ENCODE measurements at regions not wholly inside any gene's neighbourhood (a gene's known extent, or its start where the extent isn't known, plus 50 kb on each side); places are given as distances from the start of the nearest gene placed in this dataset.

DNA sequence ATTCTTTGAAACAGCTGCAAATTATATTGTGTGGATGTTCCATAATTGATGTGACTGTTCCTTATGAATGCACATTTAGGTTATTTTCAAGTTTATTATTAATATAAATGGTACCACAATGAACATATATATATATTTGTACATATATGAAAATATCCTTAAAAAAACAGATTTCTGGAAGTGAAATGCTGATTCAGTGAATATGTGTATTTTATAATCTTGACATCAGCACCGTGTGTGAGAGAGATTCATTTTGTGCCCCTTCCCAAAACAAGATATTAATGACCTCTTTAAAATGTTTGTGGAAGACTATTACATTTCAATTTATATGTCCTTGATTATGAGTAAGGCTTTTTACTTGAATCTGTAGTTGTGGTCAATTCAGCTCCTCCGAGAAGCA lies 75.7 kb upstream of the PTPRT start:
- H3K27me3 ChIP-seq (ENCODE audit: control insufficient read depth in 1 of 2, insufficient read depth in 2 of 2, low read length in 1 of 2) = no peaks in the 10 kb centered on the region
- WGBS, 2 donors = 30 to 35% methylated on average over 2 of the region's 2 CpGs
- H3K27ac ChIP-seq (ENCODE audit: low read depth in 1 of 2, low read length in 2 of 2) = no peak overlapping the region
- H3K36me3 ChIP-seq (ENCODE audit: control insufficient read depth in 1 of 2, insufficient read depth in 2 of 2, low read length in 1 of 2) = no peaks in the 10 kb centered on the region
- no peak for ATAC-seq (ENCODE audit: low FRiP score)
- no peak for DNase-seq
- intact Hi-C loops (cut with DNase I) = no loop called here
- H3K9me3 ChIP-seq (ENCODE audit: control insufficient read depth, low read length) = no peaks in the 10 kb centered on the region
- H3K4me1 ChIP-seq (ENCODE audit: control insufficient read depth in 1 of 2, insufficient read depth in 2 of 2, low read length in 2 of 2) = no peaks in the 10 kb centered on the region
- no peak overlapping the region for H3K4me3 ChIP-seq (ENCODE audit: low read length in 2 of 2)

DNA sequence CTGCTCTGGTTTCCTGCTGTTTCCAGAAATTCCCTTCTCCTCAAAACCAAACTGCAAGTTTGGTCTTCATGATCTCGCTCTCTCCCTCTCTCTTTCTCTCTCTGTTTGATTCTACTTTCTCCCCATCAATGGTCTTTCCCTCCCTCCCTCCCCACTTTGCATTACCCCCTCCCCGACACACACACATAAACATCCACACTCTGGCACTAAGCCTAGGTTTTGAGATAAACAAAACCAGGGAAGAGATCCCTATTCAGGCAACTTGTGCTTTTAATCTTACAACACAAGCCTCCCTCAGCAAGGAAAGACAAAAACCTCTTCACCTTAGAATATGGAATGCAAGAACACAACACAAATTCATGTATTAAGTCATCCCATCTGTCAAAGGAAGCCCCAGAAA lies 73.5 kb upstream of the PTPRT start:
- ATAC-seq (ENCODE audit: low FRiP score) (no peak), DNase-seq (no peak)
- Histone ChIP-seq H3K9me3 (ENCODE audit: control insufficient read depth, low read length) (no peaks in the 10 kb centered on the region), H3K27ac (ENCODE audit: low read depth in 1 of 2, low read length in 2 of 2) (no peak overlapping the region), H3K36me3 (ENCODE audit: control insufficient read depth in 1 of 2, insufficient read depth in 2 of 2, low read length in 1 of 2) (no peaks in the 10 kb centered on the region), H3K4me1 (ENCODE audit: control insufficient read depth in 1 of 2, insufficient read depth in 2 of 2, low read length in 2 of 2) (no peaks in the 10 kb centered on the region), H3K27me3 (ENCODE audit: control insufficient read depth in 1 of 2, insufficient read depth in 2 of 2, low read length in 1 of 2) (no peaks in the 10 kb centered on the region), H3K4me3 (ENCODE audit: low read length in 2 of 2) (no peak overlapping the region)
- intact Hi-C loops (cut with DNase I) = no loop called here
- WGBS, 2 donors = 56 to 62% methylated on average over 2 of the region's 2 CpGs

DNA sequence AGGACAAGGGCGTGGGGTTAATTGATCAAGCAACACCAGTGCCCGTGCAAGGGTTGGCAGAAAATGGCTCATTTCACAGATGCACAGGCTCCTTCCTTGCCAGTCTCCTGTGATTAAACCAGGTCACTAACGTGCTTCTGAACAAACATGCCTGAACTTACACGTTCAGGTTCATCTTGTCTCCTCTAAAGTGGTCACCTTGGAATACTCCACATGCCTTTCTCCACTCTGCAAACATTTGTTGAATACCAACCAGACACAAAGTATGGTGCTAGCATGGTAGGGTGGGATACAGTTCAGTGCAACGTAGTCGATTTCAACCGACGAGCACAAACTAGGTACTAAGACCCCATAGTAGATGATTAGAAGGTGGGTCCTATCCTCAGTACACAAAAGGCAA lies 72.6 kb upstream of the PTPRT start:
- no peaks in the 10 kb centered on the region for H3K4me1 ChIP-seq (ENCODE audit: control insufficient read depth in 1 of 2, insufficient read depth in 2 of 2, low read length in 2 of 2)
- no peak overlapping the region for H3K27ac ChIP-seq (ENCODE audit: low read depth in 1 of 2, low read length in 2 of 2)
- intact Hi-C loops (cut with DNase I) = no loop called here
- no peaks in the 10 kb centered on the region for H3K9me3 ChIP-seq (ENCODE audit: control insufficient read depth, low read length)
- DNase-seq (no peak), ATAC-seq (ENCODE audit: low FRiP score) (no peak)
- H3K27me3 ChIP-seq (ENCODE audit: control insufficient read depth in 1 of 2, insufficient read depth in 2 of 2, low read length in 1 of 2) = no peaks in the 10 kb centered on the region
- 87 to 90% methylated on average over 8 of the region's 8 CpGs for WGBS, 2 donors
- no peaks in the 10 kb centered on the region for H3K36me3 ChIP-seq (ENCODE audit: control insufficient read depth in 1 of 2, insufficient read depth in 2 of 2, low read length in 1 of 2)
- no peak overlapping the region for H3K4me3 ChIP-seq (ENCODE audit: low read length in 2 of 2)

DNA sequence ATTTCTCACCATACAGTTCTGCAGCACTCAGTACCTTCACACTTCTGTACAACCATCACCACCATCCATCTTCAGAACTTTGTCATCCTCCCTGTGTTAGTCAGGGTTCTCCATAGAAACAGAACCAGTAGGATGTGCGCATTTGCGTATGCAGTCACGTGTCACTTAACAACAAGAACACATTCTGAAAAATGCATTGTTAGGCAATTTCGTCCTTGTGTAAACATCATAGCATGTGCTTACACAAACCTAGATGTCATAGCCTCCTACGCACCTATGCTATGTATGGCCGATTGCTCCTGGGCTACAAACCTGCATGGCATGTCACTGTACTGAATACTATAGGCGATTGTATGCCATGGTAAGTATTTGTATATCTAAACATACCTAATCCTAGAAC lies 66.2 kb upstream of the PTPRT start:
- intact Hi-C loops (cut with DNase I) = no loop called here
- H3K36me3 ChIP-seq (ENCODE audit: control insufficient read depth in 1 of 2, insufficient read depth in 2 of 2, low read length in 1 of 2) = no peaks in the 10 kb centered on the region
- no peaks in the 10 kb centered on the region for H3K27me3 ChIP-seq (ENCODE audit: control insufficient read depth in 1 of 2, insufficient read depth in 2 of 2, low read length in 1 of 2)
- no peak overlapping the region for H3K4me3 ChIP-seq (ENCODE audit: low read length in 2 of 2)
- DNase-seq (no peak), ATAC-seq (ENCODE audit: low FRiP score) (no peak)
- H3K4me1 ChIP-seq (ENCODE audit: control insufficient read depth in 1 of 2, insufficient read depth in 2 of 2, low read length in 2 of 2) = no peaks in the 10 kb centered on the region
- 81% methylated on average over 7 of the region's 7 CpGs for WGBS, 2 donors
- H3K27ac ChIP-seq (ENCODE audit: low read depth in 1 of 2, low read length in 2 of 2) = no peak overlapping the region
- no peaks in the 10 kb centered on the region for H3K9me3 ChIP-seq (ENCODE audit: control insufficient read depth, low read length)

DNA sequence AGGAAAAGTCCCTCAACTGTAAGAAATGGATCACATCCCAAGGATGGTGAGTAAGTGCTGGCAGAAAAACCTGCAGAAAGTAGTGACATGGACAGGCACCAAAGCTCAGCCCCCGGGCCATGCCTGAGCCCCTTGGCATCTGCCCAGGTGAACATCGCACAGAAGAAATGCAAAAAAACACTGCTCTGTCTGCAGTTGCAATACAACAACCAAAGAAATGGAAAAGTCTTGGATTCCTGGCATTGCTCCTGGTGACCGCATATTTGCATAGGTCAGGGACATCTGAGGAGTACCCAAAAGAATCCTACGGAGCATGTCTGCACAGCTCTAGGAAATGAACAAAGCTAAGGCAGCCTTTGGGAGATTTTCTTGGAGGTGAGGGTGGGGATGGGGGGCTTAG lies 63.1 kb upstream of the PTPRT start:
- Histone ChIP-seq H3K36me3 (ENCODE audit: control insufficient read depth in 1 of 2, insufficient read depth in 2 of 2, low read length in 1 of 2) (no peaks in the 10 kb centered on the region), H3K4me3 (ENCODE audit: low read length in 2 of 2) (no peak overlapping the region), H3K4me1 (ENCODE audit: control insufficient read depth in 1 of 2, insufficient read depth in 2 of 2, low read length in 2 of 2) (no peaks in the 10 kb centered on the region), H3K9me3 (ENCODE audit: control insufficient read depth, low read length) (no peaks in the 10 kb centered on the region), H3K27ac (ENCODE audit: low read depth in 1 of 2, low read length in 2 of 2) (no peak overlapping the region), H3K27me3 (ENCODE audit: control insufficient read depth in 1 of 2, insufficient read depth in 2 of 2, low read length in 1 of 2) (no peaks in the 10 kb centered on the region)
- DNase-seq = no peak
- no peak for ATAC-seq (ENCODE audit: low FRiP score)
- WGBS, 2 donors = 45 to 67% methylated on average over 4 of the region's 4 CpGs
- intact Hi-C loops (cut with DNase I) = no loop called here

DNA sequence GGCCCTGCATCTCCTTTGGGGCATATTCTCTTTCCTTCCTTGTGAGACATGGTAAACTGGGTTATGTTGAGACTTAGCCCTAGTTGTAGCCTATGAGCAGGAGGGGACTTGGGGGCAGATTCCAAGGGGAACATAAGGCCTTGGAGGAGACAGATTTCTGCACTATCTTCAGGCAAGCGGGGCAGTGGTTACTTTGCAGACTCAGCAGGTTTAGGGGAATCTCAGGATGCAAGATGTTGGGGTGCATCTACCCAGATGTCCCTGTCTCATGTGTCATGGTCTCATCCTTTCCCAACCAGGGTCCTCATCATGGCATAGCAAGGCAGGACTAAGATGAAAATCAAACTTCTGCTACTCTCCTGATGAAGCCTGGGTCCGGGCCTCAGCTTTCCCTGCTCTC lies 58.6 kb upstream of the PTPRT start:
- no peak for DNase-seq
- intact Hi-C loops (cut with DNase I) = loop anchor here in 1 of 2 donors (5.0 kb wide), 1 partner anchor 61 kb away; the partner anchor contains the start of gene PTPRT
- Histone ChIP-seq H3K4me3 (ENCODE audit: low read length in 2 of 2) (no peak overlapping the region), H3K36me3 (ENCODE audit: control insufficient read depth in 1 of 2, insufficient read depth in 2 of 2, low read length in 1 of 2) (no peaks in the 10 kb centered on the region), H3K9me3 (ENCODE audit: control insufficient read depth, low read length) (no peaks in the 10 kb centered on the region), H3K4me1 (ENCODE audit: control insufficient read depth in 1 of 2, insufficient read depth in 2 of 2, low read length in 2 of 2) (no peaks in the 10 kb centered on the region), H3K27me3 (ENCODE audit: control insufficient read depth in 1 of 2, insufficient read depth in 2 of 2, low read length in 1 of 2) (no peaks in the 10 kb centered on the region), H3K27ac (ENCODE audit: low read depth in 1 of 2, low read length in 2 of 2) (no peak overlapping the region)
- ATAC-seq (ENCODE audit: low FRiP score) = no peak
- 93 to 94% methylated on average over 2 of the region's 2 CpGs for WGBS, 2 donors

DNA sequence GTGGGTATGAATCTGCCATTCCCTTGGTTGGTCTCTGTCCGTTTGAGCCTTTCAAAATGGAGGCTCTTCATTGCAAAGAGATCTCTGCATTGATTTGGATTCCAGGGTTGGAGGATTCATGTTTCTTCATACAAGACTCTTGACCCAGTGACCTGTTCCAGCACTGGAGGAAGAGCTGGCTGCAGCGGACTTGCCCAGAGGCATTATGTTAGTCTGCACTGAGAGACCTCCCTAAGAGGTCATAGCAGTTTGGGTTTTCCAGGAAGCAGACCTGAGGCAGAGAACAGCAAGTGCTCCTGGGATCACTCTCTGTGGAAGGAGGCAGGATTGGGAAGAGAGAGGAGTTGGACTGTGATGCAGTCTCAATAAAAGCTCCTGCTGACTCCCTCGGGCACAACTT lies 57.7 kb upstream of the PTPRT start:
- Histone ChIP-seq H3K27me3 (ENCODE audit: control insufficient read depth in 1 of 2, insufficient read depth in 2 of 2, low read length in 1 of 2) (no peaks in the 10 kb centered on the region), H3K4me1 (ENCODE audit: control insufficient read depth in 1 of 2, insufficient read depth in 2 of 2, low read length in 2 of 2) (no peaks in the 10 kb centered on the region), H3K36me3 (ENCODE audit: control insufficient read depth in 1 of 2, insufficient read depth in 2 of 2, low read length in 1 of 2) (no peaks in the 10 kb centered on the region), H3K9me3 (ENCODE audit: control insufficient read depth, low read length) (no peaks in the 10 kb centered on the region), H3K27ac (ENCODE audit: low read depth in 1 of 2, low read length in 2 of 2) (no peak overlapping the region), H3K4me3 (ENCODE audit: low read length in 2 of 2) (no peak overlapping the region)
- ATAC-seq (ENCODE audit: low FRiP score) = no peak
- intact Hi-C loops (cut with DNase I) = loop anchor here in 1 of 2 donors (5.0 kb wide), 1 partner anchor 60 kb away; the partner anchor contains the start of gene PTPRT
- 55 to 63% methylated on average over 3 of the region's 3 CpGs for WGBS, 2 donors
- DNase-seq = no peak

DNA sequence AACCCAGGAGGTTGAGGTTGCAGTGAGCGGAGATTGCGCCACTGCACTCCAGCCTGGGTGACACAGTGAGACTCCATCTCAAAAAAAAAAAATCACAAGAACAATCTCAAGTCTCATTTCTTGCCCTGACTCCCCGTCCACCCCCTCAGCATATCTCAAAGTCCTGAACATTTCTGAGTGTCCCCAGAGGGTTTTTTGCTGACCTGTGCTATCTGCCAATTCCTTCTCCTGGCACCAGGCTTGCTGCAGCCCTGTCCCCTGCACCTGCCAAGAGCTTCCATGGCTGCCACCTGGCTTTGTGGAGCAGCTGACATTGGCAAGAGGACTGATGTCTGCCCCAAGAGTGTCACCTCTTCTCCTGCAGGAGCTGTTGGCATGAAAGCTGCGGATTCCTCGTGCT lies 54.9 kb upstream of the PTPRT start:
- Histone ChIP-seq H3K27ac (ENCODE audit: low read depth in 1 of 2, low read length in 2 of 2) (no peak overlapping the region), H3K27me3 (ENCODE audit: control insufficient read depth in 1 of 2, insufficient read depth in 2 of 2, low read length in 1 of 2) (no peaks in the 10 kb centered on the region), H3K9me3 (ENCODE audit: control insufficient read depth, low read length) (no peaks in the 10 kb centered on the region), H3K4me3 (ENCODE audit: low read length in 2 of 2) (no peak overlapping the region), H3K4me1 (ENCODE audit: control insufficient read depth in 1 of 2, insufficient read depth in 2 of 2, low read length in 2 of 2) (no peaks in the 10 kb centered on the region), H3K36me3 (ENCODE audit: control insufficient read depth in 1 of 2, insufficient read depth in 2 of 2, low read length in 1 of 2) (no peaks in the 10 kb centered on the region)
- DNase-seq = no peak
- WGBS, 2 donors = 81 to 86% methylated on average over 5 of the region's 5 CpGs
- ATAC-seq (ENCODE audit: low FRiP score) = no peak
- intact Hi-C loops (cut with DNase I) = loop anchor here in 1 of 2 donors (5.0 kb wide), 1 partner anchor 57 kb away; the partner anchor contains the start of gene PTPRT

DNA sequence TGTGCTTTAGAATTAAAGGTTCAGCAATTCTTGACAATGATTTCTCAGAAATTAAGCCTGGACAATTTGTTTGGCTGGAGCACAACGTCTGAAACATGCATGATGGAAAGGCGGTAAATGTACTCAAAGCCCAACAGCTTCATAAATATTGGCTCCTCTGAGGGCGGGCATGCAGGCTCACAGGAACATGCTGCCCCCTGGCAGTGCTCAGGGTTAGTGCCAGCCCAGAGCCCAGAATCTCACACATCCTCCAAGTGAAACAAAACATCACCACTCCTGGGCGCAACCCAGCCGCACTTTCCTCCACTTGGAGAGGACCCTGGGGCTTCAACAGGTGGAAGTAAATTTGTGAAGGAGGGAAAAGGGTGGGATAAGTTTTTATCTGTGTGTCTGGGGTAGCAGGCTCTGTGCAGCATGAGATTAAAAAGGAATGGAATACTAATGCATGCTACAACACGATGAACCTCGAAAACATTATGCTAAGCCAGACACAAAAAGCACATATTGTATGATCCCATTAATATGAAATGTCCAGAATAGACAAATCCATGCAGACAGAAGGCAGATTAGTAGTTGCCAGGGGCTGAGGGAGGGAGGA lies 54.1 kb upstream of the PTPRT start:
- WGBS, 2 donors = 14 to 20% methylated on average over 7 of the region's 7 CpGs
- intact Hi-C loops (cut with DNase I) = loop anchor here in 1 of 2 donors (2.0 kb wide), 1 partner anchor 57 kb away; no protein-coding TSS in a partner anchor
- H3K27ac ChIP-seq (ENCODE audit: low read depth in 1 of 2, low read length in 2 of 2) = no peak overlapping the region
- H3K9me3 ChIP-seq (ENCODE audit: control insufficient read depth, low read length) = no peaks in the 10 kb centered on the region
- no peaks in the 10 kb centered on the region for H3K27me3 ChIP-seq (ENCODE audit: control insufficient read depth in 1 of 2, insufficient read depth in 2 of 2, low read length in 1 of 2)
- no peak overlapping the region for H3K4me3 ChIP-seq (ENCODE audit: low read length in 2 of 2)
- H3K4me1 ChIP-seq (ENCODE audit: control insufficient read depth in 1 of 2, insufficient read depth in 2 of 2, low read length in 2 of 2) = no peaks in the 10 kb centered on the region
- DNase-seq = peak in 1 of 2 donors; percentile 79
- ATAC-seq (ENCODE audit: low FRiP score) = no peak
- H3K36me3 ChIP-seq (ENCODE audit: control insufficient read depth in 1 of 2, insufficient read depth in 2 of 2, low read length in 1 of 2) = no peaks in the 10 kb centered on the region

Measured in aorta (tissue), 5 donors.